ENCODE measurements at regions not wholly inside any gene's neighbourhood (a gene's known extent, or its start where the extent isn't known, plus 50 kb on each side); places are given as distances from the start of the nearest gene placed in this dataset.

- TF ChIP-seq INSM2 (tag by site-specific recombination; IDR thresholded peaks at IDR 0.05): no peak
- no peak for TF ChIP-seq EGR2 (tag by site-specific recombination; IDR thresholded peaks at IDR 0.05; ENCODE audit: low read depth)
- no peak for TF ChIP-seq ZNF777 (tag by site-specific recombination; IDR thresholded peaks at IDR 0.05; ENCODE audit: borderline replicate concordance)
- TF ChIP-seq ZNF416 (tag by site-specific recombination; IDR thresholded peaks at IDR 0.05): no peak
- no peak for TF ChIP-seq ZNF473 (tag by site-specific recombination; IDR thresholded peaks at IDR 0.05)
- no peak for TF ChIP-seq SCRT1 (tag by site-specific recombination; IDR thresholded peaks at IDR 0.05; ENCODE audit: borderline replicate concordance)
- TF ChIP-seq ZNF76 (tag by site-specific recombination; IDR thresholded peaks at IDR 0.05; ENCODE audit: borderline replicate concordance, low read depth): no peak
Observed at GRCh38 chr15:92304223-92304975, 89.3 kb upstream of the ST8SIA2 start (continued).

GRCh38 chr15:92305343-92305742 is 88.3 kb upstream of the ST8SIA2 start:
- ChIA-PET CTCF (interaction anchor here (0.6 kb wide), 1 partner anchor 104 kb away, joined by 3 read pairs; no protein-coding TSS in a partner anchor), POLR2A (no interaction called here)
- no peaks in the 10 kb centered on the region for H3K9me3 ChIP-seq (ENCODE audit: control insufficient read depth, insufficient read depth, low read depth, low read length)
- H3K4me3 ChIP-seq (ENCODE audit: low read depth, low read length): no peak overlapping the region
- no peaks in the 10 kb centered on the region for H3K36me3 ChIP-seq (ENCODE audit: control insufficient read depth in 2 of 2, insufficient read depth in 1 of 2, low read length in 2 of 2)
- no peaks in the 10 kb centered on the region for H3K4me1 ChIP-seq (ENCODE audit: control insufficient read depth, insufficient read depth, low read length)
- no peak for TF ChIP-seq ZNF133 (tag by site-specific recombination; IDR thresholded peaks at IDR 0.05)
- no peak for TF ChIP-seq ATF2 (tag by site-specific recombination; IDR thresholded peaks at IDR 0.05; ENCODE audit: low read depth)
- no peak overlapping the region for H3K27ac ChIP-seq (ENCODE audit: extremely low read depth, low read depth, low read length)

GRCh38 chr15:92306663-92307062 is 87.0 kb upstream of the ST8SIA2 start:
- H3K36me3 ChIP-seq (ENCODE audit: control insufficient read depth in 2 of 2, insufficient read depth in 1 of 2, low read length in 2 of 2): no peaks in the 10 kb centered on the region
- H3K9me3 ChIP-seq (ENCODE audit: control insufficient read depth, insufficient read depth, low read depth, low read length): no peaks in the 10 kb centered on the region
- no peak overlapping the region for H3K27ac ChIP-seq (ENCODE audit: extremely low read depth, low read depth, low read length)
- TF ChIP-seq ZNF184 (tag by site-specific recombination; IDR thresholded peaks at IDR 0.05) (no peak), ZNF692 (tag by site-specific recombination; IDR thresholded peaks at IDR 0.05) (no peak)
- no peaks in the 10 kb centered on the region for H3K4me1 ChIP-seq (ENCODE audit: control insufficient read depth, insufficient read depth, low read length)
- no peak overlapping the region for H3K4me3 ChIP-seq (ENCODE audit: low read depth, low read length)
- POLR2A ChIA-PET: no interaction called here
- CTCF ChIA-PET: interaction anchor here (0.7 to 1.2 kb wide), 3 partner anchors 12 to 232 kb away, joined by 3 to 4 read pairs (median 3); no protein-coding TSS in a partner anchor

GRCh38 chr15:92315144-92315543 is 78.5 kb upstream of the ST8SIA2 start:
- TF ChIP-seq ZNF704 (tag by site-specific recombination; IDR thresholded peaks at IDR 0.05) (no peak), ZNF623 (tag by site-specific recombination; IDR thresholded peaks at IDR 0.05) (no peak), ZNF677 (tag by site-specific recombination; IDR thresholded peaks at IDR 0.05) (no peak), ZNF707 (tag by site-specific recombination; IDR thresholded peaks at IDR 0.05) (no peak), ZSCAN30 (tag by site-specific recombination; IDR thresholded peaks at IDR 0.05) (no peak), ZBTB48 (tag by site-specific recombination; IDR thresholded peaks at IDR 0.05) (no peak)
- POLR2A ChIA-PET: no interaction called here

More at GRCh38 chr15:92315144-92315543, 78.5 kb upstream of the ST8SIA2 start:
- Histone ChIP-seq H3K4me1 (ENCODE audit: control insufficient read depth, insufficient read depth, low read length) (peaks cover 11% of the 10 kb centered on the region; the same call in 1 of the 2 replicates), H3K4me3 (ENCODE audit: low read depth, low read length) (no peak overlapping the region), H3K36me3 (ENCODE audit: control insufficient read depth in 2 of 2, insufficient read depth in 1 of 2, low read length in 2 of 2) (no peaks in the 10 kb centered on the region), H3K9me3 (ENCODE audit: control insufficient read depth, insufficient read depth, low read depth, low read length) (no peaks in the 10 kb centered on the region), H3K27ac (ENCODE audit: extremely low read depth, low read depth, low read length) (no peak overlapping the region)
- CTCF ChIA-PET: no interaction called here

Data from HEK293 (cell line).